ENCODE measurements at regions not wholly inside any gene's neighbourhood (a gene's known extent, or its start where the extent isn't known, plus 50 kb on each side); places are given as distances from the start of the nearest gene placed in this dataset.

- DNase-seq (ENCODE audit: low read depth, low spot score) = no peak
Measured at GRCh38 chr9:99559776-99560175, 261.9 kb upstream of the NR4A3 start.

GRCh38 chr9:99560561-99560960 is 261.1 kb upstream of the NR4A3 start:
- H3K4me3 ChIP-seq (ENCODE audit: low read length) = no peak overlapping the region

More at GRCh38 chr9:99559776-99560175, 261.9 kb upstream of the NR4A3 start:
- H3K4me3 ChIP-seq (ENCODE audit: low read length) = no peak overlapping the region

GRCh38 chr9:99561509-99561917 is 260.2 kb upstream of the NR4A3 start:
- no peak for DNase-seq (ENCODE audit: low read depth, low spot score)
- no peak overlapping the region for H3K4me3 ChIP-seq (ENCODE audit: low read length)

More at GRCh38 chr9:99560561-99560960, 261.1 kb upstream of the NR4A3 start:
- DNase-seq (ENCODE audit: low read depth, low spot score) = no peak

- no peak overlapping the region for H3K4me3 ChIP-seq (ENCODE audit: low read length)
- no peak for DNase-seq (ENCODE audit: low read depth, low spot score)
Measured at GRCh38 chr9:99561961-99562565, 259.6 kb upstream of the NR4A3 start.

GRCh38 chr9:99563364-99563763 is 258.3 kb upstream of the NR4A3 start:
- H3K4me3 ChIP-seq (ENCODE audit: low read length) = no peak overlapping the region
- DNase-seq (ENCODE audit: low read depth, low spot score) = no peak

- no peak overlapping the region for H3K4me3 ChIP-seq (ENCODE audit: low read length)
- no peak for DNase-seq (ENCODE audit: low read depth, low spot score)
Measured at GRCh38 chr9:99565203-99565602, 256.5 kb upstream of the NR4A3 start.

GRCh38 chr9:99567436-99567835 is 254.2 kb upstream of the NR4A3 start:
- H3K4me3 ChIP-seq (ENCODE audit: low read length) = no peak overlapping the region
- no peak for DNase-seq (ENCODE audit: low read depth, low spot score)

- no peak overlapping the region for H3K4me3 ChIP-seq (ENCODE audit: low read length)
- DNase-seq (ENCODE audit: low read depth, low spot score) = no peak
Measured at GRCh38 chr9:99569840-99570239, 251.8 kb upstream of the NR4A3 start.

GRCh38 chr9:99572567-99572966 is 249.1 kb upstream of the NR4A3 start:
- no peak for DNase-seq (ENCODE audit: low read depth, low spot score)

GRCh38 chr9:99573085-99573484 is 248.6 kb upstream of the NR4A3 start:
- H3K4me3 ChIP-seq (ENCODE audit: low read length) = no peak overlapping the region
- no peak for DNase-seq (ENCODE audit: low read depth, low spot score)

More at GRCh38 chr9:99572567-99572966, 249.1 kb upstream of the NR4A3 start:
- no peak overlapping the region for H3K4me3 ChIP-seq (ENCODE audit: low read length)

- no peak for DNase-seq (ENCODE audit: low read depth, low spot score)
Measured at GRCh38 chr9:99573886-99574285, 247.8 kb upstream of the NR4A3 start.

GRCh38 chr9:99576002-99576401 is 245.7 kb upstream of the NR4A3 start:
- DNase-seq (ENCODE audit: low read depth, low spot score) = no peak
- no peak overlapping the region for H3K4me3 ChIP-seq (ENCODE audit: low read length)

More at GRCh38 chr9:99573886-99574285, 247.8 kb upstream of the NR4A3 start:
- H3K4me3 ChIP-seq (ENCODE audit: low read length) = no peak overlapping the region

- DNase-seq (ENCODE audit: low read depth, low spot score) = no peak
Measured at GRCh38 chr9:99576876-99577275, 244.8 kb upstream of the NR4A3 start.

GRCh38 chr9:99577351-99577750 is 244.3 kb upstream of the NR4A3 start:
- no peak overlapping the region for H3K4me3 ChIP-seq (ENCODE audit: low read length)
- DNase-seq (ENCODE audit: low read depth, low spot score) = no peak

More at GRCh38 chr9:99576876-99577275, 244.8 kb upstream of the NR4A3 start:
- no peak overlapping the region for H3K4me3 ChIP-seq (ENCODE audit: low read length)

GRCh38 chr9:99578666-99579065 is 243.0 kb upstream of the NR4A3 start:
- H3K4me3 ChIP-seq (ENCODE audit: low read length) = no peak overlapping the region
- DNase-seq (ENCODE audit: low read depth, low spot score) = no peak

GRCh38 chr9:99579964-99580363 is 241.7 kb upstream of the NR4A3 start:
- DNase-seq (ENCODE audit: low read depth, low spot score) = no peak

GRCh38 chr9:99582814-99583213 is 238.9 kb upstream of the NR4A3 start:
- H3K4me3 ChIP-seq (ENCODE audit: low read length) = no peak overlapping the region
- no peak for DNase-seq (ENCODE audit: low read depth, low spot score)

More at GRCh38 chr9:99579964-99580363, 241.7 kb upstream of the NR4A3 start:
- H3K4me3 ChIP-seq (ENCODE audit: low read length) = no peak overlapping the region

GRCh38 chr9:99588299-99588698 is 233.4 kb upstream of the NR4A3 start:
- no peak overlapping the region for H3K4me3 ChIP-seq (ENCODE audit: low read length)
- no peak for DNase-seq (ENCODE audit: low read depth, low spot score)

GRCh38 chr9:99588747-99589146 is 232.9 kb upstream of the NR4A3 start:
- DNase-seq (ENCODE audit: low read depth, low spot score) = no peak
- H3K4me3 ChIP-seq (ENCODE audit: low read length) = no peak overlapping the region

- no peak overlapping the region for H3K4me3 ChIP-seq (ENCODE audit: low read length)
Measured at GRCh38 chr9:99590410-99590809, 231.3 kb upstream of the NR4A3 start.

GRCh38 chr9:99590840-99591239 is 230.8 kb upstream of the NR4A3 start:
- H3K4me3 ChIP-seq (ENCODE audit: low read length) = no peak overlapping the region
- no peak for DNase-seq (ENCODE audit: low read depth, low spot score)

More at GRCh38 chr9:99590410-99590809, 231.3 kb upstream of the NR4A3 start:
- DNase-seq (ENCODE audit: low read depth, low spot score) = no peak
